ENCODE measurements at regions not wholly inside any gene's neighbourhood (a gene's known extent, or its start where the extent isn't known, plus 50 kb on each side); places are given as distances from the start of the nearest gene placed in this dataset.
A peak's percentile ranks its signal among the peaks of the same experiment; 100 is the strongest.

DNA sequence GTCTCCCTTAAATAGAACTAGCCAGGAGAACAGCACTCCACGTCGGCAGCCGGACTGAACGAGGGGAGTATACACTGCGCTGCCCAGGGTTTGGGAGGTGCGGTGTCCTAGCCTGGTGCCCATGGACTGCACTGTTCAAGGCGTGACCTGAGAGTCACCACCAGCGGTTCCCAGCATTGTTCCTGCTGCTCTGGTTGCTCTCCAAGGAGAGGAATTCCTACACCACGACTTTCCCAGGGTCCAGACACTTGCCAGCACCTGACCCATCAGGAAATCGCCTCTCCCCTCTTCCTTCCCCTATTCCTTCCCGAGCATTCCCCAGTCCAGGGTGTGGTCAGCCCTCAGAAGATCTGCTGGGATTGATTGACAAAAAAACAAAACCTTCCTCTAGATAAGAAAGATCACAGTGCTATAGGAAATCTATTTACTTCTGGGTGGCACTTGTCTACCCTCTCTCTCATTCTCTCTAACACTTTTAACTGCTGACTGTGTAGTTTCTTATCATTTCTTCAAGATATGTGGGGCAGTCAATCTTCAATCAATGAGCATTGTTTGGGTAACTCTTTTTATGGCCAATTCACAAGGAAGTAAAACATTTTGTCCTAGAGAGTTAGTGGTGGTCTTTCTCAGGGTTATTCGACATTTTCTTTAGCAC, 297.8 kb upstream of the ACTBL2 start:
- TF ChIP-seq ZFX (IDR thresholded peaks at IDR 0.05): no peak
- TF ChIP-seq, protein P1, sequence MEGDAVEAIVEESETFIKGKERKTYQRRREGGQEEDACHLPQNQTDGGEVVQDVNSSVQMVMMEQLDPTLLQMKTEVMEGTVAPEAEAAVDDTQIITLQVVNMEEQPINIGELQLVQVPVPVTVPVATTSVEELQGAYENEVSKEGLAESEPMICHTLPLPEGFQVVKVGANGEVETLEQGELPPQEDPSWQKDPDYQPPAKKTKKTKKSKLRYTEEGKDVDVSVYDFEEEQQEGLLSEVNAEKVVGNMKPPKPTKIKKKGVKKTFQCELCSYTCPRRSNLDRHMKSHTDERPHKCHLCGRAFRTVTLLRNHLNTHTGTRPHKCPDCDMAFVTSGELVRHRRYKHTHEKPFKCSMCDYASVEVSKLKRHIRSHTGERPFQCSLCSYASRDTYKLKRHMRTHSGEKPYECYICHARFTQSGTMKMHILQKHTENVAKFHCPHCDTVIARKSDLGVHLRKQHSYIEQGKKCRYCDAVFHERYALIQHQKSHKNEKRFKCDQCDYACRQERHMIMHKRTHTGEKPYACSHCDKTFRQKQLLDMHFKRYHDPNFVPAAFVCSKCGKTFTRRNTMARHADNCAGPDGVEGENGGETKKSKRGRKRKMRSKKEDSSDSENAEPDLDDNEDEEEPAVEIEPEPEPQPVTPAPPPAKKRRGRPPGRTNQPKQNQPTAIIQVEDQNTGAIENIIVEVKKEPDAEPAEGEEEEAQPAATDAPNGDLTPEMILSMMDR (conservative IDR thresholded peaks at IDR 0.05): no peak
- no peak overlapping the region for H3K27ac ChIP-seq

DNA sequence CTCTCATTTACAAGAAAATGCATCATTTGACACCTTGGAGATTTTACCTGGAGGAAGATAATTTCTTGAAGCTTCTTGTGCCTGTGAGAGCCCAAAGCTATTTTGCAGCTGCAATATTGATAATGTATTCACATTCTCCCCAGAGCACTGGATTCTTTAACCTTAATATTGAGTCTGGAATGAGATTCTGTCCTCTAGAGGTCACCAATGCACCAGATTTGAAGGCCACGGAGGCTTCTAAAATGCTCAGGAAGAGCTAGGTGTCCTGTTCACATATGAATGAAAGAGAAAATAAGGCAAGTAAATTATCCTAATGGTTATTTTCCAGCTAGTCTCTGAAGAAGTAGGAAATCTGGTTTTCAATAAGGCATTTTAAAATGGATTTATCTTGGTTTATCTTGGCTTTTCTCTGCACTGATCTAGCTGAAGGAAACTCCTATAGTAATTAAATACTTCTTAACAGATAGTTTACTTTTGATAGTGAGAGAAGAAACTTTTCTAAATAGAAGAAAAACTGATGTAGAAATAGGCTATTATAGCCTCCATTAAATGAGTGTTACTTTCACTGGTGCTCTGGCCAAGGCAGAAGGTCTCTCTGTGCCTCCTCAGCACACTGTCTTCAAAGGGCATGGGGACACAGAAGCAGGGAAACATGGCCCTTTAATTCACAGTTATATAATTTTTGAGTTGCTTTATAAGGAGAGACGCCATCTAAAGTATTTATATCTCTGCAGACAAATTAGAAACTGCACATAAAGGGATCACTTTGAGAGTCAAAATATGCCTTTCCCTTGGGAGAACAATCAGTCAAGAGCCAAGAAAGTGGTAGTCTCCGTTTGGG, 297.0 kb upstream of the ACTBL2 start:
- H3K27ac ChIP-seq: no peak overlapping the region
- TF ChIP-seq, protein P1 (conservative IDR thresholded peaks at IDR 0.05): peak; percentile 80
- TF ChIP-seq ZFX (IDR thresholded peaks at IDR 0.05): no peak

- no peak overlapping the region for H3K27ac ChIP-seq
- TF ChIP-seq ZFX (IDR thresholded peaks at IDR 0.05): no peak
- TF ChIP-seq, protein P1 (conservative IDR thresholded peaks at IDR 0.05): no peak
Observed at GRCh38 chr5:57778501-57779091, 296.0 kb upstream of the ACTBL2 start.

- TF ChIP-seq ZFX (IDR thresholded peaks at IDR 0.05): no peak
- TF ChIP-seq, protein P1 (conservative IDR thresholded peaks at IDR 0.05): no peak
- no peak overlapping the region for H3K27ac ChIP-seq
Observed at GRCh38 chr5:57777174-57777581, 294.6 kb upstream of the ACTBL2 start.

- H3K27ac ChIP-seq: no peak overlapping the region
- TF ChIP-seq, protein P1 (conservative IDR thresholded peaks at IDR 0.05): no peak
Observed at GRCh38 chr5:57776035-57776434, 293.4 kb upstream of the ACTBL2 start.

GRCh38 chr5:57774439-57774838, 291.8 kb upstream of the ACTBL2 start:
- H3K27ac ChIP-seq: no peak overlapping the region
- no peak for TF ChIP-seq ZFX (IDR thresholded peaks at IDR 0.05)
- TF ChIP-seq, protein P1 (conservative IDR thresholded peaks at IDR 0.05): no peak

- TF ChIP-seq, protein P1 (conservative IDR thresholded peaks at IDR 0.05): no peak
- no peak for TF ChIP-seq ZFX (IDR thresholded peaks at IDR 0.05)
- no peak overlapping the region for H3K27ac ChIP-seq
Observed at GRCh38 chr5:57772512-57772911, 289.9 kb upstream of the ACTBL2 start.
